GM23338 (cell line): ENCODE measurements at regions not wholly inside any gene's neighbourhood (a gene's known extent, or its start where the extent isn't known, plus 50 kb on each side); places are given as distances from the start of the nearest gene placed in this dataset.

Source experiments
- ATAC-seq: fragments of 200-7000 bp; cut with Tn5 transposase; 3 replicates; pipeline ENCODE4 v1.9.1; 2020
- DNase-seq: peaks from one replicate; pipeline ENCODE4 v3.0.0-alpha.2; 2015; ENCODE audit warnings: low spot score
- H2AFZ ChIP-seq: fragments of 200-600 bp; sonication (generic); 2 replicates; pipeline ENCODE4 v1.8.0; 2016; ENCODE audit warnings: antibody characterized with exemption, mild to moderate bottlenecking, moderate library complexity
- H3F3A ChIP-seq: fragments of 200-600 bp; sonication (generic); replicated peaks from 2 replicates; pipeline ENCODE4 v1.8.0; 2017; ENCODE audit warnings: antibody characterized with exemption, mixed run types, low read depth
- H3K27ac ChIP-seq: fragments of 200-600 bp; sonication (generic); 2 replicates; pipeline ENCODE4 v1.6.1; 2016; ENCODE audit warnings: low read depth
- H3K27me3 ChIP-seq: fragments of 200-600 bp; sonication (generic); 2 replicates; pipeline ENCODE4 v1.8.0; 2016; ENCODE audit warnings: mild to moderate bottlenecking, mixed run types, moderate library complexity; ENCODE audit not compliant: insufficient read depth
- H3K36me3 ChIP-seq: fragments of 200-600 bp; sonication (generic); 2 replicates; pipeline ENCODE4 v1.8.0; 2016; ENCODE audit warnings: mild to moderate bottlenecking; ENCODE audit not compliant: insufficient read depth
- H3K4me1 ChIP-seq: fragments of 200-600 bp; sonication (generic); 2 replicates; pipeline ENCODE4 v1.8.0; 2016; ENCODE audit warnings: mild to moderate bottlenecking, moderate library complexity; ENCODE audit not compliant: insufficient read depth
- H3K4me2 ChIP-seq: fragments of 200-600 bp; sonication (generic); 2 replicates; pipeline ENCODE4 v1.7.1; 2017; ENCODE audit warnings: mixed run types
- H3K4me3 ChIP-seq: fragments of 200-600 bp; sonication (generic); 2 replicates; pipeline ENCODE4 v1.6.1; 2016; ENCODE audit warnings: mixed run types
- H3K79me2 ChIP-seq: fragments of 200-600 bp; sonication (generic); replicated peaks from 2 replicates; pipeline ENCODE4 v1.8.0; 2017; ENCODE audit warnings: mild to moderate bottlenecking; ENCODE audit not compliant: insufficient read depth
- H3K9me2 ChIP-seq: fragments of 200-600 bp; sonication (generic); 2 replicates; pipeline ENCODE4 v1.8.0; 2017; ENCODE audit not compliant: insufficient read depth
- H4K20me1 ChIP-seq: fragments of 200-600 bp; sonication (generic); replicated peaks from 2 replicates; pipeline ENCODE4 v1.8.0; 2017; ENCODE audit warnings: mild to moderate bottlenecking; ENCODE audit not compliant: insufficient read depth
- H3K27ac Mint-ChIP-seq: 2 replicates; pipeline ENCODE4 v1.8.0; 2020; ENCODE audit warnings: inconsistent platforms, mild to moderate bottlenecking, moderate library complexity, mixed read lengths
- H3K27me3 Mint-ChIP-seq: 3 replicates; pipeline ENCODE4 v1.8.0; 2022; ENCODE audit warnings: low read depth, mild to moderate bottlenecking, moderate library complexity, mixed read lengths, inconsistent platforms; ENCODE audit not compliant: insufficient read depth, poor library complexity
- H3K36me3 Mint-ChIP-seq: 3 replicates; pipeline ENCODE4 v1.8.0; 2021; ENCODE audit warnings: low read depth, mild to moderate bottlenecking, inconsistent platforms, moderate library complexity, mixed read lengths
- H3K4me1 Mint-ChIP-seq: 3 replicates; pipeline ENCODE4 v1.8.0; 2020; ENCODE audit warnings: mild to moderate bottlenecking, inconsistent platforms, mixed read lengths
- H3K4me3 Mint-ChIP-seq: 3 replicates; pipeline ENCODE4 v1.8.0; 2021; ENCODE audit warnings: moderate library complexity, mild to moderate bottlenecking, inconsistent platforms, mixed read lengths
- H3K9me3 Mint-ChIP-seq: 3 replicates; pipeline ENCODE4 v1.8.0; 2020; ENCODE audit warnings: moderate library complexity, mild to moderate bottlenecking, inconsistent platforms, mixed read lengths
- CREB1 ChIP-seq: fragments of 250-450 bp; sonication (Bioruptor Pico); IDR thresholded peaks from 2 replicates; pipeline ENCODE4 v1.5.0; 2020; ENCODE audit warnings: low read depth, mild to moderate bottlenecking, moderate library complexity
- CTCF ChIP-seq, 2 experiments: fragments of 200-600 bp in 1 of 2; sonication (generic) in 1 of 2; conservative IDR thresholded peaks; 2 replicates each; pipeline versions ENCODE4 v1.5.1 to v1.6.1; 2016 to 2017; ENCODE audit warnings: antibody characterized with exemption in 2 of 2, low read depth in 2 of 2, mild to moderate bottlenecking in 2 of 2, moderate library complexity in 1 of 2
- EZH2 ChIP-seq: fragments of 200-600 bp; sonication (generic); IDR thresholded peaks from one replicate; pipeline ENCODE4 v1.8.0; 2017; ENCODE audit warnings: antibody characterized with exemption, mild to moderate bottlenecking, low read depth; ENCODE audit not compliant: unreplicated experiment
- EZH2phosphoT487 ChIP-seq: fragments of 200-600 bp; sonication (generic); IDR thresholded peaks from one replicate; pipeline ENCODE4 v1.8.1; 2018; ENCODE audit warnings: antibody characterized with exemption; ENCODE audit not compliant: unreplicated experiment
- JUNB ChIP-seq: IDR thresholded peaks from one replicate; pipeline ENCODE4 v1.6.1; 2016; ENCODE audit warnings: antibody characterized with exemption; ENCODE audit not compliant: unreplicated experiment
- NANOG ChIP-seq: IDR thresholded peaks from 2 replicates; pipeline ENCODE4 v1.6.1; 2016; ENCODE audit warnings: antibody characterized with exemption, borderline replicate concordance
- POLR2AphosphoS5 ChIP-seq: IDR thresholded peaks from 2 replicates; pipeline ENCODE4 v1.6.1; 2016; ENCODE audit warnings: antibody characterized with exemption, low read depth
- REST ChIP-seq: IDR thresholded peaks from one replicate; pipeline ENCODE4 v1.6.1; 2018; ENCODE audit warnings: antibody characterized with exemption; ENCODE audit not compliant: unreplicated experiment
- STAT1 ChIP-seq: IDR thresholded peaks from one replicate; pipeline ENCODE4 v1.6.1; 2016; ENCODE audit warnings: antibody characterized with exemption; ENCODE audit not compliant: unreplicated experiment
- ZNF114 ChIP-seq: fragments of 250-450 bp; sonication (Bioruptor Pico); IDR thresholded peaks from 2 replicates; pipeline ENCODE4 v1.5.0; 2020; ENCODE audit warnings: mild to moderate bottlenecking, moderate library complexity
- ZNF331 ChIP-seq: fragments of 250-450 bp; sonication (Bioruptor Pico); IDR thresholded peaks from 2 replicates; pipeline ENCODE4 v1.5.0; 2020; ENCODE audit warnings: low read depth, mild to moderate bottlenecking, moderate library complexity
- TF ChIP-seq, protein P1 (sequence below): IDR thresholded peaks from 2 replicates; pipeline ENCODE4 v1.6.1; 2016; ENCODE audit warnings: antibody characterized with exemption

DNA sequence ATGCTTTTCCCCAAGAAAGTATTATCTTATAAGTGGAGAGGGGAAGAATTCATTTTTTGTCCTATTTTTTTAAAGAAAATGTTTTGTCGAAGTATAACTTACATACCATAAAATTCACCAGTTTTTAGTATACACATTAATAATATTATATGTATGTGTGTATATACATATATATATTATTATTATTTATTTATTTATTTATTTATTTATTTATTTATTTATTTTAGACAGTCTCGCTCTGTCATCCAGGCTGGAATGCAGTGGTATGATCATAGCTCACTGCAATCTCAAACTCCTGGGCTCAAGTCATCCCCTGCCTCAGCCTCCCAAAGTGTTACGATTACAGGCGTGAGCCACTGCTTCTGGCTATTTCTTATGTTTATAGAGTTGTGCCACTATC, 334.1 kb downstream of the ZNF674 start:
- Mint-ChIP-seq H3K9me3 (no peaks in the 10 kb centered on the region), H3K4me3 (no peak overlapping the region), H3K27ac (no peak overlapping the region), H3K36me3 (no peaks in the 10 kb centered on the region), H3K27me3 (no peaks in the 10 kb centered on the region), H3K4me1 (peaks cover 16% of the 10 kb centered on the region)
- Histone ChIP-seq H3K4me2 (no peak overlapping the region), H4K20me1 (no peaks in the 10 kb centered on the region), H3F3A (no peaks in the 10 kb centered on the region), H3K36me3 (no peaks in the 10 kb centered on the region), H3K27ac (no peak overlapping the region), H3K4me3 (no peak overlapping the region), H3K9me2 (no peaks in the 10 kb centered on the region), H3K4me1 (peaks cover 13% of the 10 kb centered on the region; the same call in 1 of the 2 replicates), H3K79me2 (no peaks in the 10 kb centered on the region), H3K27me3 (no peaks in the 10 kb centered on the region), H2AFZ (no peak overlapping the region)
- TF ChIP-seq ZNF331 (CRISPR knock-in tag) = no peak
- TF ChIP-seq EZH2phosphoT487 = no peak
- TF ChIP-seq CTCF (conservative IDR thresholded peaks at IDR 0.05; ENCODE audit: low read depth in 2 of 2) = no peak
- no peak for TF ChIP-seq ZNF114 (CRISPR knock-in tag)
- no peak for TF ChIP-seq POLR2AphosphoS5
- TF ChIP-seq, protein P1, sequence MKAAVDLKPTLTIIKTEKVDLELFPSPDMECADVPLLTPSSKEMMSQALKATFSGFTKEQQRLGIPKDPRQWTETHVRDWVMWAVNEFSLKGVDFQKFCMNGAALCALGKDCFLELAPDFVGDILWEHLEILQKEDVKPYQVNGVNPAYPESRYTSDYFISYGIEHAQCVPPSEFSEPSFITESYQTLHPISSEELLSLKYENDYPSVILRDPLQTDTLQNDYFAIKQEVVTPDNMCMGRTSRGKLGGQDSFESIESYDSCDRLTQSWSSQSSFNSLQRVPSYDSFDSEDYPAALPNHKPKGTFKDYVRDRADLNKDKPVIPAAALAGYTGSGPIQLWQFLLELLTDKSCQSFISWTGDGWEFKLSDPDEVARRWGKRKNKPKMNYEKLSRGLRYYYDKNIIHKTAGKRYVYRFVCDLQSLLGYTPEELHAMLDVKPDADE = no peak
- TF ChIP-seq CREB1 (CRISPR knock-in tag) = no peak
- no peak for TF ChIP-seq JUNB
- TF ChIP-seq EZH2 = no peak
- no peak for TF ChIP-seq NANOG
- TF ChIP-seq STAT1 = no peak
- no peak for DNase-seq
- no peak for ATAC-seq

DNA sequence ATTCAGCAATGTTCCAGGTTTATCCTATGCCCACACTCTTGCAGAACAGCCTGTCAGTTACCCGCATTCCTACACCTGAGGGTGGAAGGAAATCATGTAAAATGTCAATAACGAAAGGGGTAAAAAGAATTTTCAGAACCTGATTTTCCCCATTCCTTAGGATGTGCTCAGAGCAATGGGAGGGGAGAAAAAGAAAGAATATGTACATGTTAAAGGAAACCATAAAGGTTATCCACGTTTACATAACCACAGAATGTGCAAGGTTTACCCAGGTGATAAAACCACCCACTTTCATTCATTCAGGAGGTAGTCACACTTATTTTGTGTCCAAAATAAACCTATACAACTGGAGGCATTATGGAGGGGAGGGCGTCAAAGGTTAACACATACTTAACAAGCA, 335.5 kb downstream of the ZNF674 start:
- Mint-ChIP-seq H3K4me3 (no peak overlapping the region), H3K27me3 (no peaks in the 10 kb centered on the region), H3K9me3 (no peaks in the 10 kb centered on the region), H3K4me1 (peaks cover 16% of the 10 kb centered on the region), H3K27ac (no peak overlapping the region), H3K36me3 (no peaks in the 10 kb centered on the region)
- Histone ChIP-seq H4K20me1 (no peaks in the 10 kb centered on the region), H3K27me3 (no peaks in the 10 kb centered on the region), H3F3A (no peaks in the 10 kb centered on the region), H3K27ac (no peak overlapping the region), H3K9me2 (no peaks in the 10 kb centered on the region), H2AFZ (no peak overlapping the region), H3K36me3 (no peaks in the 10 kb centered on the region), H3K4me2 (no peak overlapping the region), H3K4me1 (peaks cover 13% of the 10 kb centered on the region; the same call in 1 of the 2 replicates), H3K4me3 (no peak overlapping the region), H3K79me2 (no peaks in the 10 kb centered on the region)
- DNase-seq = no peak
- ATAC-seq = no peak
- TF ChIP-seq STAT1 (no peak), EZH2 (no peak), NANOG (no peak), CREB1 (CRISPR knock-in tag) (no peak), REST (no peak), EZH2phosphoT487 (no peak)
- TF ChIP-seq, protein P1 = no peak
